Hypothalamus (tissue), 51 donors: ENCODE measurements at regions not wholly inside any gene's neighbourhood (a gene's known extent, or its start where the extent isn't known, plus 50 kb on each side); places are given as distances from the start of the nearest gene placed in this dataset.

ENCODE experiments used
- DNase-seq, 51 donors: peaks; one replicate each; lab custom pipeline; 2025; lab: John Stamatoyannopoulos, UW

DNA sequence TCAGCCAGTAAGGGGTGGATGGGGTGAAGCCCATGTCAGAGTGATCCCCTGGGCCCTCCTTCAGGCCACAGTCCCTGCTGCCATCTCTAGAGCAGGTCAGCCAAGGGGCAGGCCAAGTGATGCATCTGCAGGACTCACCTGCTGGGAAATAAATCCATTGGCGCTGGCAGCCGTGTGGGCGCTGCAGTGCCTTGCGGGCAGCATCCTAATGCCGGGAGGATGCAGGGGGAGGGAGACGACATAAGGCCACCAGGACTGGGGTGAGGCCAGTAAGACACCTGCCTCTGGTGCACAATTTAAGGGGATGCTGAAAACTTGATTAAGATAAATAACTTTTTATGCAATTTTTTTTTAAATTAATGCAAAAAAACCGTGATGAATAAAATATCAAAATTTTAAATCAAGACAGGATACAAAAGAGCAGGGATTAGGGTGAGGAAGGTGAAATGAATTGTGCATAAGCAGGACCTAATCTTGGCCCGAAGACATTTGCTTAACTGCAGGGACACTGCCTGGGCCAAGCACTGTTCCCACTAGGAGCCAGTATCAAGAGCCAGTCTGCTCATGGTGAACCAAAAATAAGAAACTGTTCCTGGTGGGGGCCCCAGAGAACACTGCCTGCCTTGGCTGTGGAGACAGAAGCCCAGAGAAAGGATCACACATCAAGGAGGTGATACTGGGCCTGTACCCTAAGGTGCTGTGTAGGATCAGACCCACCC, 67.5 kb upstream of the CPLX2 start:
- DNase-seq, result no peak

- DNase-seq, result no peak
These were observed 65.9 kb upstream of the CPLX2 start for GRCh38 chr5:175805256-175806011.

DNA sequence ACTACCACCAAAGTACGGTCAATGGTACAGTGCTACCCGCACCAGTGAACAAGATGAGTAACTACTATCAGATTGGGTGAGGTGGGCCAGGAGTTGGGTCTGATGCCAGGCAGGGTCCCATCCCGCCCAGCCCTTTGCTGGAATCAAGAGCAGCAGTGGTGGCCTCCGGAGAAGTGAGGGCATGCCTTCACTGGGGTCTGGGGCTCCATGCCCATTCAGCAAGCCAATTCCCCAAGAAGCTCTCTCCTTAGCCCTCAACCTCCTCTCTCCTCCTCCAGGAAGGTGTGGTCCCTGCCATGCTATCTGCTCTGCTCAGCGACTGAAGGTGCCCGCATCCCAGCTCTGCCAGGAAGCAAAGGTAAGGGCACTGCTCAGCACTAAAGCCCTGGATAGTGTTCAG, 62.7 kb upstream of the CPLX2 start:
- DNase-seq, result no peak

DNA sequence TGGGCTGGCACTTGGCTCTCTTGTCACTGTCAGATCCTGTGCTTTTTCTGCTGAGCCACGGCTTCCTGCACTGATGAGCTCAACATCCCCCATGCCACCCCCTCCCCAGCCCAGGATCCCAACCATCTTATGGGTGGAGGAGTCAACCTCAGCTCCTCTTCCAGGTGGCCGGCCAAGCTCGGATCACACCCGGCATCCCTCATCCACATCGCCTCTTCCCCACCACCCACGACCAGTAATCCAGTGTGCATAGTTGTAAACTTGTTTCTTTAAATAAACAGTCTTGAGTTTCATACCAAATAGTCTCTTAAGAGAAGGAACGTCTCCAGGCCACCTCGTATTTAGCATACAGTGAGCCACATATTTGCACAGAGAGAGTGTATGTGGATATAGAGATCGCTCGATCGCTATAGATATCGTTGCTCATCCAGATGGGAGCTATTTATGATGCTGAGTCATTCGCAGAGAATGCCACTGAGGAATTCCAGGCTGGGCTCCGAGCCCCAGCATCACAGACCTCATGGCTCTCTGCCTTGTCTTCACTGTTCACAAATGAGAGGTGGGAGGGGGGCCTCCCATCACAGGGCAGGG, 61.8 kb upstream of the CPLX2 start:
- peak in 1 of 51 donors; percentile 53 for DNase-seq

DNA sequence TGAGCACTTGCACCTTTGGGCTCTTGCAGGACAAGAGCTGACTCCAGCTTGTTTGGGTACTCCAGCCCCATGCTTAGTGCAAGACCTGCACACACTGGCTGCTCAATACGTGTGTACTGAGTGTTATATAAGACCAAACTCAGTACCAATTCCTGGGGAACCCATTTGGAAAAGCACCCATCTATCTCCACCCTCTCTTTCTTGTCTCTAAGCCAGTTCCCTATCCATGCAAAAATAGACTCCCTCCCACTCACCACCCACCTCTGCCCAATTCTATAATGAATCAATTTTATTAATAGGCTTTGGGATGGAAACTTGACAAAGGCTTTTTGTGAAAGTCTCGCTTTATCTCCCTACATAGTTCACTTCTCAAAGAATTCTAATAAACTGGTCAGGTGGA, 60.9 kb upstream of the CPLX2 start:
- no peak for DNase-seq

GRCh38 chr5:175811589-175811988, 59.8 kb upstream of the CPLX2 start:
- no peak for DNase-seq

GRCh38 chr5:175813943-175814630, 57.3 kb upstream of the CPLX2 start:
- DNase-seq, result no peak

- peak in 1 of 51 donors; percentile 76 for DNase-seq
These were observed 56.7 kb upstream of the CPLX2 start for GRCh38 chr5:175814691-175815090.

GRCh38 chr5:175815126-175815913, 56.1 kb upstream of the CPLX2 start:
- DNase-seq, result no peak

DNA sequence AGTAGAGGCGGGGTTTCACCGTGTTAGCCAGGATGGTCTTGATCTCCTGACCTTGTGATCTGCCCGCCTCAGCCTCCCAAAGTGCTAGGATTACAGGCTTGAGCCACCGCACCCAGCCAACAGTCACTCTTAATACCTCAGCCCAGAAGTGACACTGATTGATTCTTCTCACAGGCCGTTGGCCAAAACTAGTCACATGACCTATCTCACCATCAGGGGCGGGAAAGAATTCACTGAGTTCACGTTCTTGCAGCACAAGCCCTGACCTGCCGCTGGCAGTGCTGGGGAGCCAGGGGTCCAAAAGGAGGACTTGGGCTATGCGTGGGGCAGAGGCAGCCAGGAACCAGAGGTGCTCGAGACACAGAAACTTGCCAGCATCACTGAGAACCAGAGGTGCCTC, 55.0 kb upstream of the CPLX2 start:
- no peak for DNase-seq

- DNase-seq, result no peak
These were observed 52.3 kb upstream of the CPLX2 start for GRCh38 chr5:175819090-175819425.

GRCh38 chr5:175820230-175820629, 51.1 kb upstream of the CPLX2 start:
- no peak for DNase-seq
